Activated CD4-positive, alpha-beta T cell treated with anti-CD3 and anti-CD28 coated beads, Interleukin-10, Interleukin-2, amounts not matched to agents 100 ng/mL and 50 ng/mL, durations not matched to agents 16 hours and 8 hours (primary cell): ENCODE measurements at regions not wholly inside any gene's neighbourhood (a gene's known extent, or its start where the extent isn't known, plus 50 kb on each side); places are given as distances from the start of the nearest gene placed in this dataset.
A peak's percentile ranks its signal among the peaks of the same experiment; 100 is the strongest.

Experiments used
- DNase-seq: peaks from one replicate; pipeline ENCODE4 v3.0.0-alpha.2; 2020

GRCh38 chr6:145313041-145313855, 422.1 kb downstream of the EPM2A start:
- no peak for DNase-seq

- DNase-seq = no peak
Measured at GRCh38 chr6:145315982-145316600, 419.2 kb downstream of the EPM2A start.

DNA sequence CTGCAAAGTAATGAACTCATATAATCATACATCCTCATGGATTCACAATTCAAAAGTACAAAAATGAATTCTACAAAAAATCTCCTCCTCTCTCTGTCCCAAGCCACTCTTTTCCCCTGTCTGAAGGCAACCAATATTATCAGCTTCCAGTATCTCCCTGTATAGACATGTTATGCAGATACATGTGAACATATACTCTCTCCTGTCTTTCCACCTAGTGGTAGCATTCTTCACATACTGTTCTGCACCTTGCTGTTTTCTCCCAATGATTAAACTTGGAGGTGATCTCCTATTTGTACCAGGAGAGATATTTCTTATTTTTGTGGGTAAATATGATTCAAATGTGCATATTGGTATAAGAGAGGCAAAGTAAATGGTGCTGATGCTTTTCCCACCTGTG, 416.4 kb downstream of the EPM2A start:
- DNase-seq = no peak

DNA sequence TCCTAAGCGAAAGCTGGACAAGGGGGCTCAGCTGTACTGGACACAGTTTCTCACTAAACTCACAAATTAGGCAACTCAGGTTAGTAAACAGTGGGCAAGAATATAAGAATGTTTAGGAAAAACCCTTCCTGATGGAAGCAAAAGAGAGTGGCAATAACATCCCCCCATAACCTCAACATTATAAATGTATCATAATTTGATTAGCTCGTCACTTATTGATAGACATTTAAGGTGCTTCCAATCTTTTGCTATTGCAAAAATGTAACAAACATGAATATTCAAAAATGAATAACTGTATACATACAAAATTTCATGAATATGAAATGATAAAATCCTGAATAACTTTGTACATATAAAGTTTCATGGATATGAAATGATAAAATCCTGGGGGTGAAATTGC, 415.7 kb downstream of the EPM2A start:
- no peak for DNase-seq

DNA sequence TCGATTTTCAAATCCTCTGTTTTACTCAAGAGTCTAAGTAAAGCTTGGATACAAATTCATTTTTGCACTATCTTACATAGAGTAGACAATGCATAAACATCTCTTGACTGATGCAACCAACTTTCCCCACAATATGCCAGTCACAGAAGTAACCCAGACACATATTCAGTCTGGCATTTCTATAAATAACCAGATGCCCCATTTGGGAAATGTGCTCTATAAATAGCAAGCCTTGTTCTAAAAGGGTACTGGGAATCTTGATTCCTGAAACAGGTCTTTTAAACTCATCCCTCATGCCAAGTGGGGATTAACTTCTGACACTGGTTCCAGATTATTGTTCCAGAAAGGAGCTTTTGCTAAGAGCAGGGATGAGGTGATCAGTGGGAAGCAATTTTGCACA, 411.7 kb downstream of the EPM2A start:
- no peak for DNase-seq

- no peak for DNase-seq
Measured at GRCh38 chr6:145327586-145327985, 407.7 kb downstream of the EPM2A start.

DNA sequence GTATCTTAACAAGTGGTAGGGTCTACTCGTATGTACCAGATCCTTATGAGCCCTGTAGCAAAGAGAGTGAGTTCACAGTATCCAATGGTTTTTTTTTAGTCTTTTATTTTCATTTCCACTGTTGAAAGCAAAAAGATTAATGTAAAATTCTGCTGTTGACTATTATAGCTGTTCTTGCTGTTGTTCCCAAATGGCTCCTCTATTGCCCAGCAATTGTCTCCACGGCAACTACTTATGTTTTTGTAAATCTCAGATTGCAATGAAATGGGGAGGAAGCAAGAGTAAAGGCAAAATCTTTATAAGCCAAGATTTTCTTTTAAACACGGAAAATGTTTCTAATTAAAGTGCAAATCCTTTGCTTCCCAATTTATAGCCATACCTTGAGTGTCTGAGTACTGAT, 406.1 kb downstream of the EPM2A start:
- no peak for DNase-seq

- no peak for DNase-seq
Measured at GRCh38 chr6:145331066-145331465, 404.3 kb downstream of the EPM2A start.

DNA sequence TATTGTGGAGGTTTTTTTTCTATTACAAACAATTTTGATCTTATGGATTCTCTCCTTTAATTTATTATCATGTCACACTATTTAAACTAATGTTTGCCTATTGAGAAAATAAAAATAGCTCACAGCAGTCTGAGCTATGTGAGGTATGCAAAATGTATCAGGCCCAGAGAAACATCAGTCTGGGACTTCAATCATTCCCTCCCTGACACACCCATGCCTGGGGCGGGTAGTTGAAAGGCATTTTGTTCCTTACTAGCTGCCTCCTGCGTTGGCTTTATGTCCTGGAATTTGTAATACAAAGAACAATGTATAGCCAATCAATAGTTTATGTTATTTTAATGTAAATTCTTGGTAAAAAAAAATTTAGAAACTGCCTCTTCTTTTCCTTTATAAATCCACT, 403.3 kb downstream of the EPM2A start:
- DNase-seq = no peak

GRCh38 chr6:145336119-145336518, 399.2 kb downstream of the EPM2A start:
- no peak for DNase-seq

DNA sequence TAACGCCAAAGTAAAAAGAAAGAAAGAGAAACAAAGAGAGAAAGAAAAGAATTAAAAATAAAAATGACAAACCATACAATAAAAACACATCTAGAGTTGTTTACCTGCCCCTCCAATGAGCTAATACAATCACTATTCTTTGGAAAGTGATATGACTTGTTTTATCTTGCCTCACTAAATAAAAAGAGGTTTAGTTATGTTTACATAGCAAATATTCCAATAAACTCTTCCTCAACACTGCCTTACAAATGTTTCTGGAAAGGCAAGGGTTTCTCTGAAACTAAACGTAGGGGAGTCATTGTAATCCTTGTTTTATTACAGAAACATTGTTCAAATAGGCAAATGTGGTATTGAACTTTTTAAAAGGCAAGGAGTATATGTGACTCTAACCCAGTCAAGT, 396.2 kb downstream of the EPM2A start:
- DNase-seq = no peak

GRCh38 chr6:145340256-145340655, 395.1 kb downstream of the EPM2A start:
- no peak for DNase-seq

- DNase-seq = no peak
Measured at GRCh38 chr6:145345094-145345493, 390.2 kb downstream of the EPM2A start.

- no peak for DNase-seq
Measured at GRCh38 chr6:145347216-145347615, 388.1 kb downstream of the EPM2A start.

DNA sequence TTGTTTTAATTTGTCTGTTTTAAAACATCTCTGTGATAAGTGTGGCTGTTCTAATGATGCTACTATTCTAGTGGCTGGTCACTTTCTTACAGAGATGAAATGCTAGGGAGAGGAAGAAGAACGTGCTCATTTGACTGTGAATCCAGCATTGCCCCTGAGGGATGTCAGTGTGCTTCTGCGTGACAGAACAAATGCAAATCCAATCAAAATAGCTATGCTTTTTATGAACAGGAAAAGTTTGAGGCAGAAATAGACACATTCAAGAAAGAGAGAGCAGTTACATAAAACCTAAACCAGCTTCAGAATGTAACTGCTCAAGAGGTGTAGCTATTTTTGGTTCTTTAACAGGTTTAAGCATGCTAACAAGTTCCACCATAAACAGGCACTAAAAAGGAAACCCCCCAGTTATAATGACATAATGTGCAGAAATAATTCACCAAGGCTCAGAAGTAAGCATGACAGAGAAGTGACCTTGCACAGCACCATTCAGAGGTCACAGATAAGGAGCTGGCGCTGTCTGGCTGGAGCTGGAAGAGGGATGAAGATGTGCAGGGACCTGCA, 385.3 kb downstream of the EPM2A start:
- DNase-seq = no peak

GRCh38 chr6:145350928-145351327, 384.4 kb downstream of the EPM2A start:
- DNase-seq = no peak

DNA sequence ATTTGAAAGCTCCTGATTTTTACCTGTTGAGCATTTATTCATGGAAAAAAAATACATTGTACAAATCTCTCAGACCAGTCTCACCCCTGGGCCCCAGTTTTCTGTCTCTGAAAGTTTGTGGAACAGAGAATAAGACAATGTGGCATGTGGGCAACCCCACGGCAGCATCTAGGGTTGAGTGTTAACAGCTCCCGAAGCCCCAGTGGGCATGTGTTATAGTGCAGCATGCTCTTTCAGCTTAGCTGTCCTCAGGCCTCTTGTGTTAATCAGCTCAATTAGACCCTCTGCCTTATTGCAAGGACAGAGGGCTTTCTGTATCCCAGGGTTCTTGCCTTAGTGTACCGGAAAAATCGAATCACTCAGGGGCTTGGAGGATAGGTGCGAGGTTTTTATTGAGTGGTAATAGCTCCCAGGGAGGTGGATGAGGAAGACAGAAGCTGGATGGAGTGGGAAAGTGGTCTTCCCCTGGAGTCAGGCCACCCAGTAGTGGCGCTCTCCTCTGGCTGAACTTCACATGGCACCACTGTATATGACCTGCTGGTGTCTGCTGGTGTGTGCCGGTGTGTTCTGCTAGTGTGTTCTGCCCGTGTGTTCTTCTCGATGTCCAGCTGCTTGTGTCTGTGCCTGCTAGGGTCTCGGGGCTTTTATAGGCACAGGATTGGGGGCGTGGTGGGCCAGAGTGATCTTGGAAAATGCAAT, 382.8 kb downstream of the EPM2A start:
- DNase-seq = no peak

- no peak for DNase-seq
Measured at GRCh38 chr6:145360865-145361264, 374.5 kb downstream of the EPM2A start.

- no peak for DNase-seq
Measured at GRCh38 chr6:145367149-145367548, 368.2 kb downstream of the EPM2A start.

- DNase-seq = no peak
Measured at GRCh38 chr6:145368075-145368474, 367.2 kb downstream of the EPM2A start.

DNA sequence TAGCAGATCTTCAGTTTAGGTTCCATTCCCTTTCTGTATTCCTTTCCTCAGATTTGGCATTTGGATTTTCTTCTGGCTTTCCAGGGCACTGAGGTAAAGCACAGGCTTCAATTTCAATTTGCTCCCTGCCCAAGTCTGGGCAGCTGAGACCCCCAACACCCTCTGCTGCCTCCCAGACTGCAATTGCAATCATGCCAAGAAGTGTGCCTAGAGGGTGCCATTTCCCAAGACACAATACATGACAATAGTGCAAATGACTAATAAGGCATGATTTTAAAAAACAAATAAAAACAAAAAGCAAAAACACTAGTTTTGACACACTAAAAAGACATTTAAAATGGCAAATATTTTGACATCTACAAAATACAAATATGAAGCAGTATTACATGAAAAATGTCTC, 364.8 kb downstream of the EPM2A start:
- no peak for DNase-seq

DNA sequence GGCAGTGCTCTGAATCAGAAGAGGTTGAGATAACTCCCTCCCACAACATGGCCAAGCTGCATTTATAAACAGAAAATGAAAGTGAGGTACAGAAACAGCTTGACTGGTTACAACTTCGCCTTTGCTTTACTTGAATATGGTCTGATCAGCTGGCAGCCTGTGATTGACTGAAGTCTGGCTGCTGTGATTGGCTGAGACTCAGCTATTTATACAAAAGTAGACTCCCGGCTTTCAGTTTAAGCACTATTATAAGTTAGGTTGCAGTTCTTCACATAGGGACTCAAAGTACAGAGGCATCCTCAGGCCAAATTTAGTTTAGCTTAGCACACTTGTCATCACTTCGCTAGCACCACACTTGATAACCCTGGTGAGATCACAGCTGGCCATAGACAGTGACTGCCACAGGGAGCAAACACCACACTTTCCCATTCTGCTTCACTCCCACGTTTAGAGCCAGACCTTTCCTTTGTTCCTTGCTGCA, 362.6 kb downstream of the EPM2A start:
- DNase-seq = peak; percentile 40

- no peak for DNase-seq
Measured at GRCh38 chr6:145373826-145374225, 361.5 kb downstream of the EPM2A start.

DNA sequence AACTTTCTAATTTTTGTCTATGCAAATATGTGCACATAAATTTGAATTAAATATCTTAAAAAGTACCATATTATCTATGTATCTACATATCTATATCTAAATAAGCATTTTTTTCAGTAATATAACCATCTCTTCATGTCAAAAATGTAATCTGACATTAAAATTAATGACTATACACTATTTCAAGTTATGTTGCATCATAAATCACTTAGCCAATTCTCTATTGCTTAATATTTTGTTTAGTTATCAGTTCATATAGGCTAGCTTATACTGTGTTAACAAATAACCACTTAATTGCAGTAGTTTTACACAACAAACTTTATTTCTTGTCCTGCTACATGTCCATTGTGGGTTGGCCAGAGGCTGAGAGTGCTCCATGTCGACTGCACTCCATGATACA, 360.8 kb downstream of the EPM2A start:
- DNase-seq = no peak
